ENCODE measurements at regions not wholly inside any gene's neighbourhood (a gene's known extent, or its start where the extent isn't known, plus 50 kb on each side); places are given as distances from the start of the nearest gene placed in this dataset.

- ChIA-PET CTCF (no interaction called here), POLR2A (ENCODE audit: unreplicated experiment) (no interaction called here)
- intact Hi-C loops (cut with micrococcal nuclease), result no loop called here
- no peaks in the 10 kb centered on the region for H3K9me2 ChIP-seq (replicated peaks; ENCODE audit: low read length)
- H3F3A ChIP-seq (ENCODE audit: low read length, unreplicated experiment), result no peaks in the 10 kb centered on the region
- H3K9ac ChIP-seq (ENCODE audit: low read length), result no peak overlapping the region
- TF ChIP-seq CTCF (conservative IDR thresholded peaks at IDR 0.05; ENCODE audit: low read depth, low read length), result no peak
- no peak for TF ChIP-seq EZH2phosphoT487 (IDR thresholded peaks at IDR 0.05; ENCODE audit: borderline replicate concordance, low read length)
- no peak for TF ChIP-seq EZH2 (IDR thresholded peaks at IDR 0.05; ENCODE audit: low read length, unreplicated experiment)
- no TSS peak for BruUV-seq (replicated peaks)
- H3K27ac ChIP-seq (ENCODE audit: low read length), result no peak overlapping the region
- DNase-seq (no peak), ATAC-seq (no peak)
- H4K20me1 ChIP-seq (ENCODE audit: low read length), result no peaks in the 10 kb centered on the region
- H3K4me2 ChIP-seq (ENCODE audit: low read length), result no peak overlapping the region
- no peaks in the 10 kb centered on the region for H3K36me3 ChIP-seq (ENCODE audit: low read depth, low read length)
- no peak overlapping the region for H3K4me3 ChIP-seq (ENCODE audit: low read length)
- H3K9me3 ChIP-seq (ENCODE audit: low read length), result no peaks in the 10 kb centered on the region
- no peaks in the 10 kb centered on the region for H3K4me1 ChIP-seq (ENCODE audit: insufficient read depth, low read length)
- H2AFZ ChIP-seq (ENCODE audit: low read length), result no peak overlapping the region
- H3K27me3 ChIP-seq (ENCODE audit: low read length), result no peaks in the 10 kb centered on the region; the same call in 1 of the 2 replicates
- H3K79me2 ChIP-seq (ENCODE audit: low read length), result no peaks in the 10 kb centered on the region
These were observed 1324.5 kb downstream of the BRD1 start for GRCh38 chr22:48503035-48503625.

- no peak for DNase-seq
- no peak overlapping the region for H3K9ac ChIP-seq (ENCODE audit: low read length)
- CTCF ChIA-PET, result no interaction called here
- TF ChIP-seq EZH2 (IDR thresholded peaks at IDR 0.05; ENCODE audit: low read length, unreplicated experiment) (no peak), EZH2phosphoT487 (IDR thresholded peaks at IDR 0.05; ENCODE audit: borderline replicate concordance, low read length) (no peak), CTCF (conservative IDR thresholded peaks at IDR 0.05; ENCODE audit: low read depth, low read length) (no peak)
- H3K4me1 ChIP-seq (ENCODE audit: insufficient read depth, low read length), result no peaks in the 10 kb centered on the region
- H3K27ac ChIP-seq (ENCODE audit: low read length), result no peak overlapping the region
- no peak for ATAC-seq
- POLR2A ChIA-PET (ENCODE audit: unreplicated experiment), result no interaction called here
- no peak overlapping the region for H3K4me2 ChIP-seq (ENCODE audit: low read length)
- intact Hi-C loops (cut with micrococcal nuclease), result no loop called here
- H3K9me2 ChIP-seq (replicated peaks; ENCODE audit: low read length), result no peaks in the 10 kb centered on the region
- H3K27me3 ChIP-seq (ENCODE audit: low read length), result no peaks in the 10 kb centered on the region; the same call in 1 of the 2 replicates
- no peaks in the 10 kb centered on the region for H3K9me3 ChIP-seq (ENCODE audit: low read length)
- H2AFZ ChIP-seq (ENCODE audit: low read length), result no peak overlapping the region
- no peaks in the 10 kb centered on the region for H4K20me1 ChIP-seq (ENCODE audit: low read length)
- H3K36me3 ChIP-seq (ENCODE audit: low read depth, low read length), result no peaks in the 10 kb centered on the region
- no peaks in the 10 kb centered on the region for H3K79me2 ChIP-seq (ENCODE audit: low read length)
- no TSS peak for BruUV-seq (replicated peaks)
- no peaks in the 10 kb centered on the region for H3F3A ChIP-seq (ENCODE audit: low read length, unreplicated experiment)
- H3K4me3 ChIP-seq (ENCODE audit: low read length), result no peak overlapping the region
These were observed 1326.4 kb downstream of the BRD1 start for GRCh38 chr22:48501231-48501750.

GRCh38 chr22:48500471-48501230, 1327.0 kb downstream of the BRD1 start:
- Histone ChIP-seq H3K9ac (ENCODE audit: low read length) (no peak overlapping the region), H3K36me3 (ENCODE audit: low read depth, low read length) (no peaks in the 10 kb centered on the region), H3K4me3 (ENCODE audit: low read length) (no peak overlapping the region), H3K27ac (ENCODE audit: low read length) (no peak overlapping the region), H4K20me1 (ENCODE audit: low read length) (no peaks in the 10 kb centered on the region), H3K9me2 (replicated peaks; ENCODE audit: low read length) (no peaks in the 10 kb centered on the region), H3K4me1 (ENCODE audit: insufficient read depth, low read length) (no peaks in the 10 kb centered on the region), H3K4me2 (ENCODE audit: low read length) (no peak overlapping the region), H2AFZ (ENCODE audit: low read length) (no peak overlapping the region), H3K27me3 (ENCODE audit: low read length) (no peaks in the 10 kb centered on the region; the same call in 1 of the 2 replicates), H3K9me3 (ENCODE audit: low read length) (no peaks in the 10 kb centered on the region), H3K79me2 (ENCODE audit: low read length) (no peaks in the 10 kb centered on the region), H3F3A (ENCODE audit: low read length, unreplicated experiment) (no peaks in the 10 kb centered on the region)
- no TSS peak for BruUV-seq (replicated peaks)
- POLR2A ChIA-PET (ENCODE audit: unreplicated experiment), result no interaction called here
- ATAC-seq (no peak), DNase-seq (no peak)
- intact Hi-C loops (cut with micrococcal nuclease), result no loop called here
- CTCF ChIA-PET, result no interaction called here
- TF ChIP-seq CTCF (conservative IDR thresholded peaks at IDR 0.05; ENCODE audit: low read depth, low read length), result no peak
- no peak for TF ChIP-seq EZH2 (IDR thresholded peaks at IDR 0.05; ENCODE audit: low read length, unreplicated experiment)
- TF ChIP-seq EZH2phosphoT487 (IDR thresholded peaks at IDR 0.05; ENCODE audit: borderline replicate concordance, low read length), result no peak

Measured in PC-3 (cell line).